ENCODE measurements at regions not wholly inside any gene's neighbourhood (a gene's known extent, or its start where the extent isn't known, plus 50 kb on each side); places are given as distances from the start of the nearest gene placed in this dataset.

DNA sequence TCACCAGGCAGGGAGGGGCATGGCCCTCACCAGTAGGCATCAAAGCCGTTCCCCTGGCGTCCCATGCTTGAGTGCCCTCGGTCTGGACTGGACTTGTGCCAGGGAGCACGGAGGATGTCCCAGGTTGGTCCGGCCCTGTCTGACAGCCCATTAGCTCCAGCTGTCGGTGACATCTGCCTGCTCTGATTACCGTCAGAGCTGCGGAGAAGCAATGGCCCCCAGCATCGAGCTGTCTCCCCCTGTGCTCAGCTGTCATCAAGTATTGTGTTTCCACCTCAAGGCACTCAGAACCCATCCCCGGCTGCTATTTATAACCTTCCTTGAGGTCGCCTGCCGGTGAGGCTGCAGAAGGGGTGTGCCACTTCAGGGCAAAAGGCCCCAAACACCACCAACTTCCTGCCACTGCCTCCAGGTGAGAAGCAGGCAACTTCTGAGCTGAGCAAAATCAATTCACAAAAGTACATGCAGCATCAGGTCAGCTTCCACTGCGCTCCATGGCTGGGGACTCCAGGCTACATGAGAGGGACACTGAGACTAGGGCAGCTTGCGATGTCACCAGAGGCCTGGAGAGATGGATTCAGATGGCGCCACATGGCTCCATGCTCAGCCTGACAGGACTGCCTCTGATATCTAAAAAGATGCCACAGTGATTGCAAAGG, 142.7 kb downstream of the C5orf15 start:
- Histone ChIP-seq H3K36me3 (no peaks in the 10 kb centered on the region), H3K9me3 (no peaks in the 10 kb centered on the region), H3K4me3 (no peak overlapping the region), H3K27ac (no peak overlapping the region), H3K27me3 (no peaks in the 10 kb centered on the region), H3K4me1 (peaks cover 5 to 10% (median 9%) of the 10 kb centered on the region in 4 donors)
- DNase-seq (no peak), ATAC-seq (ENCODE audit: low FRiP score in 2 of 2) (no peak)
- 72% methylated on average over 12 of the region's 15 CpGs; no CpG with 5 or more reads in 1 of the 2 donors for WGBS, 2 donors
- TF ChIP-seq EP300 (IDR thresholded peaks at IDR 0.05) (no peak), POLR2AphosphoS5 (IDR thresholded peaks at IDR 0.05) (no peak), POLR2A (IDR thresholded peaks at IDR 0.05) (no peak)
- TF ChIP-seq, protein P1, sequence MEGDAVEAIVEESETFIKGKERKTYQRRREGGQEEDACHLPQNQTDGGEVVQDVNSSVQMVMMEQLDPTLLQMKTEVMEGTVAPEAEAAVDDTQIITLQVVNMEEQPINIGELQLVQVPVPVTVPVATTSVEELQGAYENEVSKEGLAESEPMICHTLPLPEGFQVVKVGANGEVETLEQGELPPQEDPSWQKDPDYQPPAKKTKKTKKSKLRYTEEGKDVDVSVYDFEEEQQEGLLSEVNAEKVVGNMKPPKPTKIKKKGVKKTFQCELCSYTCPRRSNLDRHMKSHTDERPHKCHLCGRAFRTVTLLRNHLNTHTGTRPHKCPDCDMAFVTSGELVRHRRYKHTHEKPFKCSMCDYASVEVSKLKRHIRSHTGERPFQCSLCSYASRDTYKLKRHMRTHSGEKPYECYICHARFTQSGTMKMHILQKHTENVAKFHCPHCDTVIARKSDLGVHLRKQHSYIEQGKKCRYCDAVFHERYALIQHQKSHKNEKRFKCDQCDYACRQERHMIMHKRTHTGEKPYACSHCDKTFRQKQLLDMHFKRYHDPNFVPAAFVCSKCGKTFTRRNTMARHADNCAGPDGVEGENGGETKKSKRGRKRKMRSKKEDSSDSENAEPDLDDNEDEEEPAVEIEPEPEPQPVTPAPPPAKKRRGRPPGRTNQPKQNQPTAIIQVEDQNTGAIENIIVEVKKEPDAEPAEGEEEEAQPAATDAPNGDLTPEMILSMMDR (IDR thresholded peaks at IDR 0.05) = no peak

DNA sequence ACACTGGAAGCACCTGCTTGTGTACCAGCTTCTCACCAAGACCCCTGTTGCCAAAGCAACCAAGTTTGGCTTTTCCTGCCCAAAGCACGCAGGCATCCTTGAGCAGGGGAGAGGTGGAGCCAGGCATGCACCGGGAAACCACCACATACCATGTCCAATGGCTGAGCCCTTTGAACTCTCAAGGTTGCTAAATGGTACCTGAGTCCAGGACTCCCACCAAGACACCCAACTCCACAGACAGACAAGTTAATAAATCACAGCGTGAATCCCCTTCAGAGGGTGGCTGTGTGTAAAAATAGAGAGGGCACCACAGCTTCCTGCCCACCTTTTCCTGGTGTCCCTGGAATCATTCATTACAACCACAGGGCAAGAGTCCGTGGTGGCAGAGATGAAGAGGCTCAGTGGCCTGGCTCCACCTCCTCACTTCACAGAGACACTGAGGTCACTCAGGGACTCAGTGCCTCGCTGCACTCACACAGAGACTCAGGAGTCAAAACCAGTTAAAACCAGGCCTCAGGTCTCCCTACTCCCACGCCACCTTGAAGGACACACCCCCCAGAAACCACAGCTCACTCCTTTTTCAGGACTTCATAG, 143.7 kb downstream of the C5orf15 start:
- no peaks in the 10 kb centered on the region for H3K9me3 ChIP-seq
- H3K4me3 ChIP-seq = no peak overlapping the region
- H3K27me3 ChIP-seq = no peaks in the 10 kb centered on the region
- DNase-seq (no peak), ATAC-seq (ENCODE audit: low FRiP score in 2 of 2) (no peak)
- H3K4me1 ChIP-seq = peaks cover 10 to 20% (median 18%) of the 10 kb centered on the region in 4 donors
- WGBS, 2 donors = 69 to 79% methylated on average over 4 to 6 of the region's 6 CpGs
- H3K36me3 ChIP-seq = no peaks in the 10 kb centered on the region
- no peak overlapping the region for H3K27ac ChIP-seq
- TF ChIP-seq POLR2A (IDR thresholded peaks at IDR 0.05) = no peak
- no peak for TF ChIP-seq POLR2AphosphoS5 (IDR thresholded peaks at IDR 0.05)
- no peak for TF ChIP-seq EP300 (IDR thresholded peaks at IDR 0.05)
- TF ChIP-seq, protein P1 (IDR thresholded peaks at IDR 0.05) = no peak

DNA sequence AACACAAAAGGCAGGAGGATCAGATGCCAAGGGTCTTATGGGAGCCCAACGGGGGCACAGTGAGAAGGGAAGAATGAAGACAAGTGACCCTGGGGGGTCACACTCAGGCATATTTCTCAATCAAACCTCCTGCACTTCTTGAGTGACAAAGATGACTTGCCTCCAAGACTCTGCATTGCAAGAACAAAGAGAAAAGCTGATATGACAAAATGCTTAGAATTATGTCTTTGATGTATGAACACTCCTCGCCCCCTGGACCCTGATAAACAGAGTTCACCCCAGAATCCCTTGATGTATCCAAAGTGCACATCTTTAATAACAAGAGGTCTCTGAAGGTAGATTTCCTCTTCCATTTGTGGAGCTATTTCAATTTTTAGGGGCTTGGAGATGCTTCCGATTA, 146.5 kb downstream of the C5orf15 start:
- TF ChIP-seq EP300 (IDR thresholded peaks at IDR 0.05) (no peak), POLR2A (IDR thresholded peaks at IDR 0.05) (no peak), POLR2AphosphoS5 (IDR thresholded peaks at IDR 0.05) (no peak)
- TF ChIP-seq, protein P1 (IDR thresholded peaks at IDR 0.05) = no peak
- ATAC-seq (ENCODE audit: low FRiP score in 2 of 2) (no peak), DNase-seq (no peak)
- H3K27ac ChIP-seq = peak overlapping the region in 1 of 4 donors; percentile 62
- no peaks in the 10 kb centered on the region for H3K9me3 ChIP-seq
- no peak overlapping the region for H3K4me3 ChIP-seq
- H3K4me1 ChIP-seq = peaks cover 12 to 21% (median 18%) of the 10 kb centered on the region in 4 donors
- no peaks in the 10 kb centered on the region for H3K27me3 ChIP-seq
- 67 to 75% methylated on average over 3 of the region's 3 CpGs for WGBS, 2 donors
- no peaks in the 10 kb centered on the region for H3K36me3 ChIP-seq

DNA sequence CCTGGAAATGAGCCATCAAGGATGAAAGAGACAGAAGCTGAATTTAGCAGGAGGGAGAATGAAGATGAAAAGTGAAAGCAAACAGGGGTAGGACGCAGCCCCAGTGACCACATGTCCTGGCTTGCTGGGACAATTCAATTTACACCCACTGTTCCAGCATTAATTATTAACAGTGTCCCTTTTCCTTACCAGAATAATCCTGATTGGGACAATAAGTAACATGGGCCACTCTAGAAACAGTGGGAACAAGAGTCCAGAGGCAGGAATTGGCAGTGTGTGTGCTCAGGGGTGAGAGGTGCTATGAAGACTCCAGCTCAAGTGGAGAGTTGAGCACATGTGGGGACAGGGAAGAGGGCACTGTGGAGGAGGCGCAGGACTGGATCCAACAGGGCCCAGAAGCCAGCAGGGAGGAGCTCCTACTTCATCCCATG, 147.1 kb downstream of the C5orf15 start:
- H3K27ac ChIP-seq = peak overlapping the region in 3 of 4 donors; percentile 8 to 62 (median 53)
- no peaks in the 10 kb centered on the region for H3K36me3 ChIP-seq
- ATAC-seq (ENCODE audit: low FRiP score in 2 of 2) (peak in 1 of 2 donors; percentile 24), DNase-seq (peak in 1 of 2 donors; percentile 52)
- TF ChIP-seq POLR2AphosphoS5 (IDR thresholded peaks at IDR 0.05) (peak in 1 of 2 donors; percentile 19), EP300 (IDR thresholded peaks at IDR 0.05) (no peak)
- peaks cover 12 to 21% (median 18%) of the 10 kb centered on the region in 4 donors for H3K4me1 ChIP-seq
- no peaks in the 10 kb centered on the region for H3K9me3 ChIP-seq
- H3K27me3 ChIP-seq = no peaks in the 10 kb centered on the region
- WGBS, 2 donors = 42 to 56% methylated on average over 2 of the region's 2 CpGs
- H3K4me3 ChIP-seq = no peak overlapping the region

GRCh38 chr5:133820507-133820906, 147.9 kb downstream of the C5orf15 start:
- ATAC-seq (ENCODE audit: low FRiP score in 2 of 2) (peak in 1 of 2 donors; percentile 28), DNase-seq (peak in 1 of 2 donors; percentile 47)
- 25 to 31% methylated on average over 3 of the region's 3 CpGs for WGBS, 2 donors
- peaks cover 12 to 21% (median 18%) of the 10 kb centered on the region in 4 donors for H3K4me1 ChIP-seq
- TF ChIP-seq, protein P1 (IDR thresholded peaks at IDR 0.05) = no peak
- TF ChIP-seq POLR2A (IDR thresholded peaks at IDR 0.05) = no peak
- TF ChIP-seq POLR2AphosphoS5 (IDR thresholded peaks at IDR 0.05) = no peak
- TF ChIP-seq EP300 (IDR thresholded peaks at IDR 0.05) = no peak
- H3K9me3 ChIP-seq = no peaks in the 10 kb centered on the region
- H3K4me3 ChIP-seq = no peak overlapping the region
- H3K27me3 ChIP-seq = no peaks in the 10 kb centered on the region
- peak overlapping the region in 3 of 4 donors; percentile 53 to 70 (median 62) for H3K27ac ChIP-seq
- H3K36me3 ChIP-seq = no peaks in the 10 kb centered on the region
